Endothelial cell of umbilical vein (primary cell): ENCODE measurements at regions not wholly inside any gene's neighbourhood (a gene's known extent, or its start where the extent isn't known, plus 50 kb on each side); places are given as distances from the start of the nearest gene placed in this dataset.
A peak's percentile ranks its signal among the peaks of the same experiment; 100 is the strongest.

Experiments
- BruUV-seq: library from RNA; stranded (reverse); fragments of 400-500 nt; replicated peaks from 2 replicates; lab custom pipeline; 2021; lab: Mats Ljungman, UMichigan
- CTCF ChIA-PET: fragments of 300-600, 350-600 bp; sonication (Branson Sonifier 250); formaldehyde crosslinking; loops from one replicate; lab custom pipeline; 2021; ENCODE audit warnings: antibody characterized with exemption, inconsistent platforms; lab: Charles Lee
- POLR2A ChIA-PET: fragments of 300-600, 350-600 bp; sonication (Branson Sonifier 250); formaldehyde crosslinking; loops from one replicate; lab custom pipeline; 2021; ENCODE audit warnings: antibody characterized with exemption, inconsistent platforms; lab: Charles Lee
- DNase-seq: peaks from one replicate; pipeline ENCODE4 v3.0.0-alpha.2; 2011; ENCODE audit warnings: low read depth, low spot score
- FAIRE-seq: peaks from 2 replicates; lab custom pipeline; 2011; peaks lifted over from hg19 to GRCh38; lab: Jason Lieb, UNC
- H2AFZ ChIP-seq: 2 replicates; pipeline ENCODE4 v1.6.0; 2012; ENCODE audit warnings: low read depth, low read length, control low read depth, inconsistent platforms
- H3K27ac ChIP-seq: 2 replicates; pipeline ENCODE4 v1.5.1; 2011; ENCODE audit warnings: low read depth, mild to moderate bottlenecking, control low read depth, low read length, moderate library complexity; ENCODE audit not compliant: insufficient read depth
- H3K27me3 ChIP-seq, 2 experiments: 2 replicates each; pipeline versions ENCODE4 v1.6.0 to v1.6.1; 2011; ENCODE audit warnings: low read length in 2 of 2, mixed read lengths in 1 of 2; ENCODE audit not compliant: control insufficient read depth in 2 of 2, insufficient read depth in 2 of 2
- H3K36me3 ChIP-seq, 2 experiments: 2 replicates in 1 of 2; 3 replicates in 1 of 2; pipeline ENCODE4 v1.5.1; 2011; ENCODE audit warnings: low read length in 2 of 2, mild to moderate bottlenecking in 1 of 2, moderate library complexity in 1 of 2; ENCODE audit not compliant: control insufficient read depth in 2 of 2, insufficient read depth in 2 of 2; ENCODE audit errors: extremely low read depth in 1 of 2
- H3K4me1 ChIP-seq: 3 replicates; pipeline ENCODE4 v1.5.1; 2011; ENCODE audit warnings: mild to moderate bottlenecking, low read length; ENCODE audit not compliant: control insufficient read depth, insufficient read depth; ENCODE audit errors: extremely low read depth
- H3K4me2 ChIP-seq: 2 replicates; pipeline ENCODE4 v1.6.1; 2011; ENCODE audit warnings: low read length, control low read depth, mixed read lengths; ENCODE audit not compliant: insufficient read depth
- H3K4me3 ChIP-seq, 3 experiments: fragments of 200-600 bp in 1 of 3; sonication (generic), shearing (Covaris generic) in 1 of 3; replicated peaks in 1 of 3; 2 replicates each; pipeline ENCODE4 v1.5.1; 2011 to 2016; ENCODE audit warnings: control low read depth in 3 of 3, low read length in 3 of 3, mild to moderate bottlenecking in 2 of 3, inconsistent platforms in 1 of 3, low read depth in 1 of 3, moderate library complexity in 1 of 3; ENCODE audit not compliant: insufficient read depth in 1 of 3
- H3K79me2 ChIP-seq: 2 replicates; pipeline ENCODE4 v1.6.0; 2012; ENCODE audit warnings: low read length, inconsistent platforms; ENCODE audit not compliant: control insufficient read depth, insufficient read depth
- H3K9ac ChIP-seq: replicated peaks from 2 replicates; pipeline ENCODE3; 2011; ENCODE audit warnings: low read length, control low read depth; ENCODE audit not compliant: insufficient read depth; ENCODE audit errors: extremely low read depth
- H3K9me1 ChIP-seq: replicated peaks from 3 replicates; pipeline ENCODE4 v1.6.0; 2011; ENCODE audit warnings: mild to moderate bottlenecking, low read length; ENCODE audit not compliant: control insufficient read depth, insufficient read depth; ENCODE audit errors: extremely low read depth
- H3K9me3 ChIP-seq: replicated peaks from 2 replicates; pipeline ENCODE4 v1.5.1; 2012; ENCODE audit warnings: low read length, inconsistent platforms; ENCODE audit not compliant: control insufficient read depth, insufficient read depth
- H4K20me1 ChIP-seq: replicated peaks from 2 replicates; pipeline ENCODE3; 2011; ENCODE audit warnings: mild to moderate bottlenecking, low read length; ENCODE audit not compliant: control insufficient read depth, insufficient read depth; ENCODE audit errors: extremely low read depth
- CTCF ChIP-seq, 2 donors: IDR thresholded peaks; 1 replicate in 1 of 2; 2 replicates in 1 of 2; pipeline ENCODE4 v1.5.1; 2011; ENCODE audit warnings: low read length in 2 of 2, mild to moderate bottlenecking in 2 of 2, moderate library complexity in 2 of 2, control low read depth in 1 of 2, inconsistent platforms in 1 of 2, low read depth in 1 of 2; ENCODE audit not compliant: insufficient read depth in 1 of 2; ENCODE audit errors: extremely low read depth in 1 of 2
- EZH2 ChIP-seq: IDR thresholded peaks from 2 replicates; pipeline ENCODE4 v1.6.1; 2012; ENCODE audit warnings: borderline replicate concordance, low read depth, mild to moderate bottlenecking, moderate library complexity, low read length, inconsistent platforms; ENCODE audit not compliant: severe bottlenecking
- FOS ChIP-seq: IDR thresholded peaks from 2 replicates; pipeline ENCODE4 v1.6.1; 2011; ENCODE audit warnings: mild to moderate bottlenecking, low read length, moderate library complexity, borderline replicate concordance; ENCODE audit not compliant: insufficient read depth
- GATA2 ChIP-seq: IDR thresholded peaks from 2 replicates; pipeline ENCODE4 v1.7.0; 2011; ENCODE audit warnings: low read depth, mild to moderate bottlenecking, moderate library complexity, mixed read lengths, low read length; ENCODE audit not compliant: insufficient read length, insufficient read depth
- JUN ChIP-seq: IDR thresholded peaks from 2 replicates; pipeline ENCODE4 v1.6.1; 2011; ENCODE audit warnings: borderline replicate concordance, low read depth; ENCODE audit not compliant: insufficient read length, insufficient read depth
- MAX ChIP-seq: IDR thresholded peaks from 2 replicates; pipeline ENCODE4 v1.6.1; 2011; ENCODE audit not compliant: insufficient read depth, insufficient read length
- MYC ChIP-seq: IDR thresholded peaks from one replicate; pipeline ENCODE4 v1.6.1; 2011; ENCODE audit warnings: mild to moderate bottlenecking, low read depth, low read length
- POLR2A ChIP-seq: IDR thresholded peaks from 2 replicates; pipeline ENCODE4 v1.6.1; 2012; ENCODE audit warnings: low read depth, mild to moderate bottlenecking, control low read depth, low read length
- POLR2AphosphoS5 ChIP-seq: IDR thresholded peaks from 2 replicates; pipeline ENCODE4 v1.6.1; 2012; ENCODE audit warnings: low read depth, mild to moderate bottlenecking, control low read depth, low read length, moderate library complexity; ENCODE audit not compliant: insufficient read depth
- dilution Hi-C: fragments of 300-500 bp; cut with MboI; formaldehyde crosslinking; loops from one replicate; pipeline ENCODE4 v1.15.0; 2019; ENCODE audit warnings: low sequenced_read_pairs; ENCODE audit not compliant: extremely low pct_ligation_motif_present
- intact Hi-C: fragments of 100-400 bp; cut with micrococcal nuclease; formaldehyde crosslinking; loops from one replicate; pipeline ENCODE4 v1.10.0; 2022

- intact Hi-C loops: no loop called here
- Histone ChIP-seq H4K20me1 (no peaks in the 10 kb centered on the region), H3K9me3 (no peaks in the 10 kb centered on the region), H3K9ac (no peak overlapping the region), H2AFZ (no peak overlapping the region), H3K79me2 (no peaks in the 10 kb centered on the region), H3K36me3 (no peaks in the 10 kb centered on the region), H3K4me1 (no peaks in the 10 kb centered on the region), H3K27me3 (peaks cover 0 to 2% of the 10 kb centered on the region in 2 experiments), H3K4me2 (no peak overlapping the region), H3K9me1 (no peaks in the 10 kb centered on the region), H3K27ac (no peak overlapping the region), H3K4me3 (no peak overlapping the region)
- dilution Hi-C loops: no loop called here
- TF ChIP-seq POLR2AphosphoS5 (no peak), CTCF (IDR thresholded peaks at IDR 0.05; ENCODE audit: extremely low read depth in 1 of 2, insufficient read depth in 1 of 2, low read depth in 1 of 2, low read length in 2 of 2) (peak; percentile 10 to 17)
- DNase-seq (no peak), FAIRE-seq (no peak)
- ChIA-PET CTCF (interaction anchor here (0.9 kb wide), 1 partner anchor 11 kb away, joined by 3 read pairs; no protein-coding TSS in a partner anchor), POLR2A (no interaction called here)
- BruUV-seq: no TSS peak
Measured at GRCh38 chr10:118827466-118828155, 72.8 kb upstream of the CACUL1 start.

- Histone ChIP-seq H3K4me2 (no peak overlapping the region), H3K4me3 (no peak overlapping the region), H3K27ac (no peak overlapping the region), H3K9me3 (no peaks in the 10 kb centered on the region), H3K9ac (no peak overlapping the region), H4K20me1 (no peaks in the 10 kb centered on the region), H3K79me2 (no peaks in the 10 kb centered on the region), H2AFZ (peak overlapping the region; percentile 29), H3K36me3 (no peaks in the 10 kb centered on the region), H3K9me1 (no peaks in the 10 kb centered on the region), H3K27me3 (peaks cover 2% of the 10 kb centered on the region in 2 experiments), H3K4me1 (no peaks in the 10 kb centered on the region)
- FAIRE-seq (peak; percentile 56), DNase-seq (peak; percentile 15)
- intact Hi-C loops (no loop called here), dilution Hi-C loops (no loop called here)
- no TSS peak for BruUV-seq
- ChIA-PET CTCF (interaction anchor here (1.0 kb wide), 1 partner anchor 264 kb away, joined by 6 read pairs; no protein-coding TSS in a partner anchor), POLR2A (no interaction called here)
- TF ChIP-seq MAX: no peak
- no peak for TF ChIP-seq JUN
- no peak for TF ChIP-seq FOS
- TF ChIP-seq CTCF (IDR thresholded peaks at IDR 0.05; ENCODE audit: extremely low read depth in 1 of 2, insufficient read depth in 1 of 2, low read depth in 1 of 2, low read length in 2 of 2): no peak
- TF ChIP-seq EZH2: no peak
- TF ChIP-seq MYC: no peak
- TF ChIP-seq GATA2: no peak
- TF ChIP-seq POLR2A: no peak
- TF ChIP-seq POLR2AphosphoS5: no peak
Measured at GRCh38 chr10:118832241-118832651, 77.5 kb upstream of the CACUL1 start.
